ENCODE measurements at regions not wholly inside any gene's neighbourhood (a gene's known extent, or its start where the extent isn't known, plus 50 kb on each side); places are given as distances from the start of the nearest gene placed in this dataset.

DNA sequence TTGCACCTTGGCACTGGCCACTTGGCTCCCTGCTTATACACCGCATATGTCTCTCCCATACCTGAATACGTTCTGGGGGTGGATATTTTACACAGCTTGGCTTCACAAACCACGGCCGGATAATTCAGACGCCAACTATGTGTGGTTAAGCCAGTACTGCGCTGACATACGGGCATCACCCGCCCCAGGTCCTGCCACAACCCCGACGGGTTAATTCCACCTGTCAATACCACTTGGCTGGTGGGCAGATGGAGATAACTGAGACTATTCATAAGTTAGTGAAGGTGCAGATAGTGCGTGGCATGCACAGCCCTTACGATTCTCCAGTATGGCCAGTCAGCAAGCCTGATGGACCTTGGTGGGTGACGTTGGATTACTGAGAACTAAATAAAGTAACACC lies 696.3 kb upstream of the AGA start:
- TF ChIP-seq, protein P1, sequence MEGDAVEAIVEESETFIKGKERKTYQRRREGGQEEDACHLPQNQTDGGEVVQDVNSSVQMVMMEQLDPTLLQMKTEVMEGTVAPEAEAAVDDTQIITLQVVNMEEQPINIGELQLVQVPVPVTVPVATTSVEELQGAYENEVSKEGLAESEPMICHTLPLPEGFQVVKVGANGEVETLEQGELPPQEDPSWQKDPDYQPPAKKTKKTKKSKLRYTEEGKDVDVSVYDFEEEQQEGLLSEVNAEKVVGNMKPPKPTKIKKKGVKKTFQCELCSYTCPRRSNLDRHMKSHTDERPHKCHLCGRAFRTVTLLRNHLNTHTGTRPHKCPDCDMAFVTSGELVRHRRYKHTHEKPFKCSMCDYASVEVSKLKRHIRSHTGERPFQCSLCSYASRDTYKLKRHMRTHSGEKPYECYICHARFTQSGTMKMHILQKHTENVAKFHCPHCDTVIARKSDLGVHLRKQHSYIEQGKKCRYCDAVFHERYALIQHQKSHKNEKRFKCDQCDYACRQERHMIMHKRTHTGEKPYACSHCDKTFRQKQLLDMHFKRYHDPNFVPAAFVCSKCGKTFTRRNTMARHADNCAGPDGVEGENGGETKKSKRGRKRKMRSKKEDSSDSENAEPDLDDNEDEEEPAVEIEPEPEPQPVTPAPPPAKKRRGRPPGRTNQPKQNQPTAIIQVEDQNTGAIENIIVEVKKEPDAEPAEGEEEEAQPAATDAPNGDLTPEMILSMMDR (conservative IDR thresholded peaks at IDR 0.05; ENCODE audit: low read depth, low read length): no peak
- TF ChIP-seq EZH2 (IDR thresholded peaks at IDR 0.05; ENCODE audit: borderline replicate concordance, low read depth, low read length, poor library complexity, severe bottlenecking): no peak
